ENCODE measurements at regions not wholly inside any gene's neighbourhood (a gene's known extent, or its start where the extent isn't known, plus 50 kb on each side); places are given as distances from the start of the nearest gene placed in this dataset.

DNA sequence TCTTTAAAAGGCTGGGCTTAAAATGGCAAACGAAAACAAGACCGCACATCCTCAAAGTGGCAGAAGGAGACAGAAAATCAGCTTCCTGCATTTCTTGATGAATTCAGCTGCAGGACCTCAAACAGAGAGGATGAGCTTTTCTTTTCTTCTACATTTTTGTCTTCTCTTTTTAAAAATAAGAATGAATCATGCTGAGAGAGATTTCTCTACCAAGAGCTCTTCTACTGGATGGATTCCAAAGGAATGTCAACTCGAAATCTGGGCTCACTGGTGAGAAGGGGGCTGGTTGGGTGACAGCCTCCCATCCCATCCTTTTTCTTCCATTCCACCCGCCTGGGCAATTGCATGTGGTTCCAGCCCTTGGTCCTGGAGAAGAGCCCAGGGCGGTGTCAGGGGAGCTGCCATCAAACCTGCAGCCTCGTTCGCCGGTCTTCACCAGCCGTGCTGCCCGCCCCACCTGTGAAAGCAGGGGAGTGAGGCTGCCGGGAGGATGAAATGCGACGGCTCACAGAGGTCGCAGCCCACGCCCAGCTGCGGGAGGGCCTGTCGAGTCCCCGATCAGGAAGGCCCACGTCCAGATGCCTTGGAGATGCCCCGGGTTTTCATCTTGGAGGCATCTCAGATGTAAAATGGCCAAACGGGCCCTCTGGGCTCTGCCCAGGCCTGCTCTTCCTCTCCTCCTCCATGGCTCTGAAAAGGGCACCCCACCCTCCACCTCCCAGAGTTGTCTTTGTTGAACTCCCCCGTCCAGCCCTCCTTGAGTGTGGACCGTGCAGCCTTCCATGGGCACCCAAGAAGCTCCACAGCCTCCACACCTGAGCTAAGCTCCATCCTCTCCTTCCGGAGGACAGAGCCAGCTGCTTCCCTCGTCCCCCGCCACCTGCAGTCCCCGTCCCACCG lies 121.9 kb downstream of the FOXL1 start:
- TF ChIP-seq, protein P1, sequence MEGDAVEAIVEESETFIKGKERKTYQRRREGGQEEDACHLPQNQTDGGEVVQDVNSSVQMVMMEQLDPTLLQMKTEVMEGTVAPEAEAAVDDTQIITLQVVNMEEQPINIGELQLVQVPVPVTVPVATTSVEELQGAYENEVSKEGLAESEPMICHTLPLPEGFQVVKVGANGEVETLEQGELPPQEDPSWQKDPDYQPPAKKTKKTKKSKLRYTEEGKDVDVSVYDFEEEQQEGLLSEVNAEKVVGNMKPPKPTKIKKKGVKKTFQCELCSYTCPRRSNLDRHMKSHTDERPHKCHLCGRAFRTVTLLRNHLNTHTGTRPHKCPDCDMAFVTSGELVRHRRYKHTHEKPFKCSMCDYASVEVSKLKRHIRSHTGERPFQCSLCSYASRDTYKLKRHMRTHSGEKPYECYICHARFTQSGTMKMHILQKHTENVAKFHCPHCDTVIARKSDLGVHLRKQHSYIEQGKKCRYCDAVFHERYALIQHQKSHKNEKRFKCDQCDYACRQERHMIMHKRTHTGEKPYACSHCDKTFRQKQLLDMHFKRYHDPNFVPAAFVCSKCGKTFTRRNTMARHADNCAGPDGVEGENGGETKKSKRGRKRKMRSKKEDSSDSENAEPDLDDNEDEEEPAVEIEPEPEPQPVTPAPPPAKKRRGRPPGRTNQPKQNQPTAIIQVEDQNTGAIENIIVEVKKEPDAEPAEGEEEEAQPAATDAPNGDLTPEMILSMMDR (IDR thresholded peaks at IDR 0.05; ENCODE audit: low read depth, low read length) = no peak
- H3K4me3 ChIP-seq (ENCODE audit: low read depth, low read length) = no peak overlapping the region

DNA sequence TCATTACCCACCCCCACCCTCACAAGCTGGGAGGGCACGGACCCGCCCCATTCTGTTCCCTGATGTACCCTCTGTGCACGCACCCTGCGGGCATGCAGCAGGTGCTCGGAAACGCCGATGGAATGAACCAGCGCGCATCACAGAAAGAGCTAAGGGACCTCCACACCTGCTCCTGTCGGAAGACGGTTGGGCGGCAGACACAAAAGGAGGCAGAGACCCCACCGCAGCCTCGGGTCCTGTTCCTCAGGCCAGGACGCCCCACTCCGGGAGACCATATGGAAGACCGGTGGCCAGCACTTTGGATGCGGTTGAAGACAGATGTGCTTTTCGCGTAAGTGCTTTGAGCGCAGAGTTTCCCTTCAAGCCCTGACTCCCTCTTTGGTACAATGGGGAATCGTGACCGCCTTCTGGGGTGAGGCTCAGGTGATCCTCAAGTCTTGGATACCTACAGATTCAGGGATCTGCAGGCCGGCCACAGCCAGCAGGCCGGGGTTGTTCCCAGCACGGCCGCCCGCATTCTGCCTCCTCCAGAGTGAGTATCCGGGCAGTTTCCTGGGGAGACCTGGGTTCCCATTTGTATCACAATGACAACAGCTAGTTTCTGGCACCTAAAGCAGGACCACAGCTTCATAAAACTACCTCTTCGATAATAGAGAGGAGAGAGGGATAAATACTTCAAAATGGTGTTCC lies 123.1 kb downstream of the FOXL1 start:
- H3K4me3 ChIP-seq (ENCODE audit: low read depth, low read length) = no peak overlapping the region
- TF ChIP-seq, protein P1 (IDR thresholded peaks at IDR 0.05; ENCODE audit: low read depth, low read length) = no peak

DNA sequence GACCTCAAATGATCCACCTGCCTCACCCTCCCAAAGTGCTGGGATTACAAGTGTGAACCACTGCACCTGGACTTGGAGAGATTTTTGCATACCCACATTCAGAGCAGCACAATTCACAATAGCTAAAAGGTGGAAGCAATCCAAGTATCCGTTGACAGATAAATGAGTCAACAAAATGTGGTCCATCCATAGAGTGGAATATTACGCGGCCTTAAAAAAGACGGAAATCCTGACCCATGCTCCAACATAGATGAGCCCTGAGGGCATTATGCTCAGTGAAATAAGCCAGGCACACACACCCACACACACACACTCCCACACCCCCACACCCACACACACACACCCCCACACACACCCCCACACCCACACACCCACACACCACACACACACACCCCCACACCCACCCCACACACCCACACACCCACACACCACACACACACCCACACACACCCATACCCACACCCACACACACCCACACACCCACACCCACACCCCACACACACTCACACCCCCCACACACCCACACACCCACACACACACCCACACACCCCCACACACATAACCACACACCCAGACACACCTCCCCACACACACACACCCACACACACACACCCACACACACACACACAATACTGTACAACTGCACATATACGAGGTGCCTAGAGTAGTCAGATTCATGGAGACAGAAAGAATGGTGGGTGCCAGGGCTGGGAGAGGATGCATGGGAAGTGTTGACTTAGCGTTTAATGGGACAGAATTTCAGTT lies 124.7 kb downstream of the FOXL1 start:
- H3K4me3 ChIP-seq (ENCODE audit: low read depth, low read length) = no peak overlapping the region
- TF ChIP-seq, protein P1 (IDR thresholded peaks at IDR 0.05; ENCODE audit: low read depth, low read length) = no peak

DNA sequence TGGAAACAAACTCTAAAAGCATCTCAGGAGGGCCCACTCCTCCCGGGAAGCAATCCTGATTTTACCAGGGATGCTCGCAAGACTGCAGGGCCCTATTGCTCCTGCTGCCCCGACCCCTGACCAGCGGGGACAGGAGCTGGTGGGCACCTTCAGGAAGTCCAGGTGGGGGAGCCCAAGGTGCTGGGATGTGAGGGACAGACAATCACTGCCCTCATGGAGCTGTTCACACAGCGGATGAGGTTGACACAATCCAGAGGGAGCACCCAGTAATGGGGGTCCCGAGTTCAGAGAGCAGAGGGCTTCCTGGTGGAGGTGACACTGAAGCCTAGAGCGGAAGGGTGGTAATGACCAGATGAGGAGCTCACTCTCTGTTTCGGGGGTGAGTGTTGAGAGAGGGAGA lies 126.2 kb downstream of the FOXL1 start:
- TF ChIP-seq, protein P1 (IDR thresholded peaks at IDR 0.05; ENCODE audit: low read depth, low read length) = no peak
- H3K4me3 ChIP-seq (ENCODE audit: low read depth, low read length) = no peak overlapping the region

DNA sequence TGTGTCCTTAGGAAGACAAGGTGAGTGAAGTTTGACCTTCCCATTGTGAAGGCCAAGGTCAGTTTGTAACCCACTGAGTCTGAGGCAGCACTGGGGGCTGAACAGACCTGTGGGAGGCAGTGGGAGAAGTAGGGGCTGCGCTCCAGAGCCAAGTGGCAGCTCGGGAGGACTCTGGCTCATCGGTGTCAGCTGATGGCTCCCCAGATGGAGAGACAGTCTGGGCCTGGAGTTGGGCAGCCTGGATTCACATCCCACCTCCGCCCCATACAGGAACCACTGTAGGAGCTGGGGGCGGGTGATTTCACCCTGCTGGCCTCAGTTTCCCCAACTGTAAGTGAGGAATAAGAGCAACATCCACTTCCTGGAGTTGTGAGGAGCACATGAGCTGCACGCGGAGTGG lies 128.4 kb downstream of the FOXL1 start:
- TF ChIP-seq, protein P1 (IDR thresholded peaks at IDR 0.05; ENCODE audit: low read depth, low read length) = no peak
- no peak overlapping the region for H3K4me3 ChIP-seq (ENCODE audit: low read depth, low read length)

DNA sequence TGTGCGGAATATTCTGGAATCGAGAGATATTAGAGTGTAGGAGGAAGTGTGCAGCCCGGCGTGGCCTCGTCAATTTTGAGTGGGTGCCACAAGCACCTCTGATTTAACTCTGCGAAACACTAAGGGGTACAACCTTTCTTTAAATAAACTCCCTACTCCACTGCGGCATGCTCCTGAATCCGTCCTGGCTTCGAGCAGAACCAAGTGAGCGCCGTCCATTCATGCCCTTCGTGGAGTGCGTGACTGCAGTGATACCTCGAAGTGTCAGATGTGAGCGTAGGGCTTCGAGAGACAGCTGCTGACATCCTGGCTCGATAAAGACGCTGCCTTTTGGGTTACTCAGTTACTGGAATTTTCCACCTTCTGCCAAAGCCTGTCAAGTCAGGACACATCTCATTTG lies 128.8 kb downstream of the FOXL1 start:
- H3K4me3 ChIP-seq (ENCODE audit: low read depth, low read length) = no peak overlapping the region
- TF ChIP-seq, protein P1 (IDR thresholded peaks at IDR 0.05; ENCODE audit: low read depth, low read length) = no peak
